Right cardiac atrium (tissue), 5 donors: ENCODE measurements at regions not wholly inside any gene's neighbourhood (a gene's known extent, or its start where the extent isn't known, plus 50 kb on each side); places are given as distances from the start of the nearest gene placed in this dataset.

Source experiments
- ATAC-seq, 2 donors: fragments of 200-7000 bp; cut with Tn5 transposase; one replicate each; pipeline versions ENCODE4 v1.8.0 to v1.9.1; 2020; ENCODE audit warnings: moderate library complexity in 2 of 2, mild to moderate bottlenecking in 1 of 2
- DNase-seq, 3 donors: peaks; one replicate each; pipeline ENCODE4 v3.0.0-alpha.2; 2020
- H3K27ac ChIP-seq: one replicate; pipeline ENCODE4 v1.5.1; 2013; ENCODE audit warnings: mild to moderate bottlenecking, low read length, control low read depth, moderate library complexity
- H3K27me3 ChIP-seq: one replicate; pipeline ENCODE4 v1.6.1; 2013; ENCODE audit not compliant: control insufficient read depth, insufficient read depth
- H3K4me1 ChIP-seq: one replicate; pipeline ENCODE4 v1.6.1; 2013; ENCODE audit warnings: low read length; ENCODE audit not compliant: control insufficient read depth, insufficient read depth
- H3K4me3 ChIP-seq: one replicate; pipeline ENCODE4 v1.5.1; 2013; ENCODE audit warnings: low read length, control low read depth
- H3K9me3 ChIP-seq: one replicate; pipeline ENCODE4 v1.6.1; 2013; ENCODE audit warnings: low read length; ENCODE audit not compliant: control insufficient read depth
- WGBS: extraction: QIAGEN DNeasy Blood & Tissue Kit; methylation state at CpG from one replicate; pipeline ENCODE4 v1.1.7; 2013; 5-methylcytosine and 5-hydroxymethylcytosine counted together
- intact Hi-C, 4 donors: fragments of 100-400 bp; cut with DNase I; formaldehyde crosslinking; loops; one replicate each; pipeline versions ENCODE4 v1.11.0 to v1.14.0; 2022 to 2023
- donor health status: healthy with polysubstance abuse.
- donor health status: DM: no; HTN: yes; CAD: no.
- donor health status: DM: no; HTN: no; CAD: no.
- donor health status: DM: no; HTN: yes; CAD: no; lungs with severe emphysema.
- donor health status: DM: yes; HTN: yes; CAD: no.

DNA sequence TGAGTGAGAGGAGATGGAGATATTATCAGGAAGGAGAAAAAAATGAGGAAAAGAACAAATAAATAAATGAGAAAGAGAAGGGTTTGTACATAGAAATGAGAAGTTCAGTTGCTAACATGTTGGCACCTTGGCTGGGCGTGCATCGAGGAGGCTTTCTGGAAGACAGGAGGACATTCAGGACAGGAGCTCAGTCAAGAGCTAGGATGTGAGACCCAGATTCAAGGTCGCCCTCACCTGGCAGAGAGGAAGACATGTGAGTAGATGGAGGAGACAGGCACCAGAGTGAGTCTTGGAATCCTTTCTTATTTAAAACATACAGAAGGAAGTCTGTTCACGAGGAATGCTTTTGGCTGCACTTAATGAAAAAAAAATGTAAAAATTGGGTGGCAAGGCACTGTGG is 640.9 kb downstream of the NPHP4 start:
- Histone ChIP-seq H3K27ac (no peak overlapping the region), H3K27me3 (no peaks in the 10 kb centered on the region), H3K4me3 (no peak overlapping the region), H3K4me1 (no peaks in the 10 kb centered on the region), H3K9me3 (no peaks in the 10 kb centered on the region)
- no peak for DNase-seq
- WGBS, result 73% methylated on average over 4 of the region's 4 CpGs
- no peak for ATAC-seq
- intact Hi-C loops, result no loop called here

GRCh38 chr1:5349526-5349925 is 642.7 kb downstream of the NPHP4 start:
- Histone ChIP-seq H3K27ac (no peak overlapping the region), H3K4me1 (no peaks in the 10 kb centered on the region), H3K27me3 (no peaks in the 10 kb centered on the region), H3K9me3 (no peaks in the 10 kb centered on the region), H3K4me3 (no peak overlapping the region)
- no peak for ATAC-seq
- 81% methylated on average over 6 of the region's 6 CpGs for WGBS
- DNase-seq, result no peak
- intact Hi-C loops, result no loop called here

- Histone ChIP-seq H3K4me3 (no peak overlapping the region), H3K27ac (no peak overlapping the region), H3K4me1 (no peaks in the 10 kb centered on the region), H3K27me3 (no peaks in the 10 kb centered on the region), H3K9me3 (no peaks in the 10 kb centered on the region)
- DNase-seq, result no peak
- intact Hi-C loops, result no loop called here
- WGBS, result 80% methylated on average over 15 of the region's 15 CpGs
- ATAC-seq, result no peak
Measured at GRCh38 chr1:5348732-5349465, 643.3 kb downstream of the NPHP4 start.

DNA sequence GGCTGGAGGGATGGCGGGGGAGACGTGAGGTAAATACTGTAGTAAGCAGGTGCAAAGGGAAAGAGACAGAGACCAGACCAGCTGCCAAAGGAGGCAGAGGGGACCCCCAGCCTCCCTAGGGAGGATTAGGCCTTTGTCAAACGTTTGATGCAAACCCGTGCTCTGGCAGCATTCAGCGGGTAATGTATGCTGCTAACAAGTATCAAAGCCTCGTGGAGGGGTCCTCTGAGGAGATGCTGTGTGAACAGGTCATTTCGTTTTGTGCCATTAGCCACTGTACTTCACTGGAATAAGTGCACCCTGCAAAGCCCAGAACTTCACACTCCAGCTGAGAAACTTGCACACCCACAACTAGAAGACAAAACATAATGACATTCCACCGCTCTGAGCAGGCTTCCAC is 644.5 kb downstream of the NPHP4 start:
- H3K4me3 ChIP-seq, result no peak overlapping the region
- 64% methylated on average over 8 of the region's 8 CpGs for WGBS
- no peaks in the 10 kb centered on the region for H3K4me1 ChIP-seq
- DNase-seq (no peak), ATAC-seq (no peak)
- no peaks in the 10 kb centered on the region for H3K27me3 ChIP-seq
- H3K27ac ChIP-seq, result no peak overlapping the region
- intact Hi-C loops, result no loop called here
- H3K9me3 ChIP-seq, result no peaks in the 10 kb centered on the region

GRCh38 chr1:5345556-5345955 is 646.7 kb downstream of the NPHP4 start:
- Histone ChIP-seq H3K4me3 (no peak overlapping the region), H3K4me1 (no peaks in the 10 kb centered on the region), H3K27me3 (no peaks in the 10 kb centered on the region), H3K27ac (no peak overlapping the region), H3K9me3 (no peaks in the 10 kb centered on the region)
- no peak for ATAC-seq
- 77% methylated on average over 8 of the region's 8 CpGs for WGBS
- DNase-seq, result no peak
- intact Hi-C loops, result no loop called here

DNA sequence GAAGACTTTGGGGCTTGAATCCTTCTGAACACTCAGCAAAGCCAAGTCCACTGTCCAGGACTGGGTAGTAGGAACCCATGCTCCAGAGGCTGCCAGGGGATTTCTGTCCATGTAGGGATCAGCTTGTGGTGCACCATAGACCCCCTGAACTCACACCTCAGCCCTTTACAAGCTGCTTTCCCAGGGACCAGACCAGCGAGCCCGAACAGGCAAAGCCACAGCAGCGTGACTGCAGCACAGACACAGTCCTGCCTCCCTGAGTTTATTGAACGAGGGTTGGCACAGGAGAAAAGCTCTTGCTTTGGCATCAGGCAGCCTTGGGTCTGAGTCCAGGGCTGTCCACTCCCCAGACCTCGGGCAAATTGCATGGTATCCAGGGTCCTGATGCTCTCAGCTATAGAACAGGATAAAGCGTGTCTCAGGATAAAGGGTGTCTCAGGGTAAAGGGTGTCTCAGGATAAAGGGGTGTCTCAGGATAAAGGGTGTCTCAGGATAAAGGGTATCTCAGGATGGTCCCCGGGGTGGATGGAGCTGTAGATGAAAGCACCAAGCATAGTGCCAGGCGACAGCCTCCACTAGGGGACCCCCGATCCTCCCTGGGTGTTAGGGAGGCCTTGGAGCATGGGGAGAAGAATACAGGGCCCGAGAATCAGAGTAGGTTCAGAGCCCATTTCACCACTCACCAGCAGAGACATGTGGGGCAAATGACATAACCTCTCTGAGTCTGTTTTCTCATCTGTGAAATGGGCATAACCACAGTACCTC is 648.8 kb downstream of the NPHP4 start:
- ATAC-seq (no peak), DNase-seq (no peak)
- H3K9me3 ChIP-seq, result no peaks in the 10 kb centered on the region
- H3K27me3 ChIP-seq, result no peaks in the 10 kb centered on the region
- intact Hi-C loops, result no loop called here
- no peak overlapping the region for H3K4me3 ChIP-seq
- 75% methylated on average over 10 of the region's 10 CpGs for WGBS
- no peak overlapping the region for H3K27ac ChIP-seq
- H3K4me1 ChIP-seq, result no peaks in the 10 kb centered on the region

DNA sequence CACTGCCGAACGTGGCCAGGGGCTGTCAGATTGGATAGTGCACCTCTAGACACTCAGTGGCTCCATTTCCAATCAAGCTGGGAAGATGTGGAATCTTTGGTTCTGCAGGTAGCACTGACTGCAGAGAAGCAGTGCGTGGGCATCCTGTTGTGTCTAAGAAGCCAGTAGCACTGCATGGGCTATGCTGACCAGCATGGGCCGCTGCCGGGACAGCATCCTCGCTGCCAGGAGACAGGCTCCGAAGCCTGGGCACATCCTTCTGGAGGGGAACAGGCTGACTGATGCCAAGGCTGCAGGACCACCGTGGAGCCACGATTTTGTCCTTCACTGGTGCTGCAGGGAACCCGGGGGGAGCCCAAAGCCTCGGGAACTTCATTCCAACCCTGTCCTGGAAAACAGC is 649.4 kb downstream of the NPHP4 start:
- DNase-seq, result no peak
- Histone ChIP-seq H3K4me1 (no peaks in the 10 kb centered on the region), H3K9me3 (no peaks in the 10 kb centered on the region), H3K27me3 (no peaks in the 10 kb centered on the region), H3K27ac (no peak overlapping the region), H3K4me3 (no peak overlapping the region)
- no peak for ATAC-seq
- intact Hi-C loops, result no loop called here
- WGBS, result 77% methylated on average over 11 of the region's 11 CpGs

- no peak overlapping the region for H3K4me3 ChIP-seq
- no peaks in the 10 kb centered on the region for H3K27me3 ChIP-seq
- ATAC-seq, result no peak
- no peak for DNase-seq
- H3K27ac ChIP-seq, result no peak overlapping the region
- WGBS, result 79% methylated on average over 8 of the region's 8 CpGs
- no peaks in the 10 kb centered on the region for H3K4me1 ChIP-seq
- H3K9me3 ChIP-seq, result no peaks in the 10 kb centered on the region
- intact Hi-C loops, result no loop called here
Measured at GRCh38 chr1:5342172-5342571, 650.1 kb downstream of the NPHP4 start.

- DNase-seq (no peak), ATAC-seq (no peak)
- Histone ChIP-seq H3K4me1 (no peaks in the 10 kb centered on the region), H3K27ac (no peak overlapping the region), H3K4me3 (no peak overlapping the region), H3K9me3 (no peaks in the 10 kb centered on the region), H3K27me3 (no peaks in the 10 kb centered on the region)
- 56% methylated on average over 3 of the region's 3 CpGs for WGBS
- intact Hi-C loops, result no loop called here
Measured at GRCh38 chr1:5341471-5341870, 650.8 kb downstream of the NPHP4 start.

- WGBS, result 79% methylated on average over 8 of the region's 8 CpGs
- intact Hi-C loops, result no loop called here
- Histone ChIP-seq H3K4me1 (no peaks in the 10 kb centered on the region), H3K4me3 (no peak overlapping the region), H3K27ac (no peak overlapping the region), H3K27me3 (no peaks in the 10 kb centered on the region), H3K9me3 (no peaks in the 10 kb centered on the region)
- DNase-seq (no peak), ATAC-seq (no peak)
Measured at GRCh38 chr1:5340560-5341130, 651.6 kb downstream of the NPHP4 start.

DNA sequence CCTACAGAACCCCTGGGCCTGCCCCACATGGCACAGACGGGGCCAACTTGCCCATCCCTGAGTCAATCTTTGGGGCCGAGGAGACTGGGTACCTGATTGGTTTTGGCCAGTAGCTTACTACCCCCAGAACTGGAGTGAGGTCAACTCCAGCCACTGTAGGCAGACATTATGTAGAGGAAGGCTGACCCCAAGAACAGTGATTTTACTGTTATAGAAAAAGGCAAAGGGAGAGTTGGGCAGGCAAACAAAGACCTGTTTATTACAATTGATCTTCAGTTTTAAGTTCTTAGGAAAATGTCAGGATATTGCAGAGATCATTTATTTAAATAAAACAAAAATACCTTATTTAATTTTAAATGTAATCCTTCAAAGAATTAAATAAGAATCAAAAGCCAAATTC is 653.8 kb downstream of the NPHP4 start:
- DNase-seq, result no peak
- WGBS, result 70% methylated on average over 2 of the region's 2 CpGs
- Histone ChIP-seq H3K4me1 (no peaks in the 10 kb centered on the region), H3K27ac (no peak overlapping the region), H3K9me3 (no peaks in the 10 kb centered on the region), H3K4me3 (no peak overlapping the region), H3K27me3 (no peaks in the 10 kb centered on the region)
- intact Hi-C loops, result no loop called here
- ATAC-seq, result no peak
